NB4 (cell line): ENCODE measurements at regions not wholly inside any gene's neighbourhood (a gene's known extent, or its start where the extent isn't known, plus 50 kb on each side); places are given as distances from the start of the nearest gene placed in this dataset.

Experiments
- DNase-seq: peaks from one replicate; pipeline ENCODE4 v3.0.0; 2010; ENCODE audit warnings: low read depth
- H3K4me3 ChIP-seq: one replicate; pipeline ENCODE4 v1.5.1; 2011; ENCODE audit warnings: mild to moderate bottlenecking, low read depth, low read length, moderate library complexity
- CTCF ChIP-seq: IDR thresholded peaks from one replicate; pipeline ENCODE4 v1.5.1; 2012; ENCODE audit warnings: low read depth, low read length
- MAX ChIP-seq: IDR thresholded peaks from 2 replicates; pipeline ENCODE4 v1.6.1; 2011; ENCODE audit warnings: low read depth, low read length
- MYC ChIP-seq: IDR thresholded peaks from 2 replicates; pipeline ENCODE4 v1.6.1; 2011; ENCODE audit warnings: low read depth, low read length
- POLR2A ChIP-seq: IDR thresholded peaks from 2 replicates; pipeline ENCODE4 v1.6.1; 2011; ENCODE audit warnings: mild to moderate bottlenecking; ENCODE audit not compliant: insufficient read length; ENCODE audit errors: extremely low read depth

- no peak overlapping the region for H3K4me3 ChIP-seq
- TF ChIP-seq MAX = no peak
- no peak for TF ChIP-seq POLR2A
- no peak for TF ChIP-seq CTCF
- TF ChIP-seq MYC = no peak
- DNase-seq = peak; percentile 26
Measured at GRCh38 chr2:226079671-226080181, 680.2 kb downstream of the NYAP2 start.

GRCh38 chr2:226079196-226079595 lies 679.7 kb downstream of the NYAP2 start:
- H3K4me3 ChIP-seq = no peak overlapping the region
- TF ChIP-seq MAX (no peak), POLR2A (no peak), CTCF (no peak), MYC (no peak)
- DNase-seq = no peak

DNA sequence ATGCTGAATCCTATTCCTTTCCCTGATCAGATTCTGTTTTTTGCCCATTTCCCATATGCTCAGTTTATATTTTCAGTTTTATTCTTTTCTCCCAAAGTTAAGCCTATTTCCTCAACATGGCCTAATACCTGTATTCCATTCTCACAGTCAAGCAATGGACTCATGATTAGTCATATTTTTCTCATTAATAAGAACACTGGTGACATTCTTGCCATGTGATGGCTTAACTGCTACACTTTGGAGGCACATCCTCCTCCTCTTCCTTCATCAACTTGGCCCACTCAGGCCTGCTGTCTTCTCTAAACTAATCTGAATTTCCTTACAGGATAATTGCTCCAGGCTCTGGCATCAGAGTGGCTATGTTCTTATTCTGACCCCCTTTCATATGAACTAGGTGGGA lies 679.2 kb downstream of the NYAP2 start:
- no peak overlapping the region for H3K4me3 ChIP-seq
- no peak for DNase-seq
- TF ChIP-seq MYC (no peak), MAX (no peak), POLR2A (no peak), CTCF (no peak)

DNA sequence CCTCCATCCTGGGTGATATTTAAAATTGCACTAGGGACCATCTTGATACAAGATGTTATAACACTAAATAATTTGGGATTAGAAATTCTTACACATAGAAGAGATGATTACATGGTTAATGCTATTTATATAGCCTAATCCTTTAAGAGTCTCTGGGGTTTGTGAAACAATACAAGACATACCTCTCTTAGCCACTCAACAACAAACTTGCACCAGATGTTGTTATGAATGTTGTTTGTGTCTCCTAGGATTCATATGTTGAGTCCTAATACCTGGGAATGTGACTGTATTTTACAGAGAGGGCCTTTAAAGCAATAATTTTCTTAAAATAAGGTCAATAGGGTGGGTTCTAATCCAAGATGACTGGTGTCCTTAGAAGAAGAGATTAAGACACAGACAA lies 678.3 kb downstream of the NYAP2 start:
- H3K4me3 ChIP-seq = no peak overlapping the region
- DNase-seq = no peak
- TF ChIP-seq MYC = no peak
- TF ChIP-seq CTCF = no peak
- TF ChIP-seq POLR2A = no peak
- TF ChIP-seq MAX = no peak

GRCh38 chr2:226077031-226077430 lies 677.5 kb downstream of the NYAP2 start:
- TF ChIP-seq POLR2A = no peak
- TF ChIP-seq MAX = no peak
- no peak for TF ChIP-seq CTCF
- no peak for TF ChIP-seq MYC
- DNase-seq = no peak
- H3K4me3 ChIP-seq = no peak overlapping the region

GRCh38 chr2:226076529-226076928 lies 677.0 kb downstream of the NYAP2 start:
- no peak for TF ChIP-seq CTCF
- TF ChIP-seq MYC = no peak
- TF ChIP-seq POLR2A = no peak
- no peak for TF ChIP-seq MAX
- DNase-seq = no peak
- no peak overlapping the region for H3K4me3 ChIP-seq
